GM21576 (cell line): ENCODE measurements at regions not wholly inside any gene's neighbourhood (a gene's known extent, or its start where the extent isn't known, plus 50 kb on each side); places are given as distances from the start of the nearest gene placed in this dataset.

ENCODE experiments used
- ATAC-seq: cut with Tn5 transposase; IDR thresholded peaks from one replicate; pipeline ENCODE4 v1.9.1; 2021; ENCODE audit warnings: mild to moderate bottlenecking, moderate library complexity; ENCODE audit not compliant: unreplicated experiment

- no peak for ATAC-seq
Observed at GRCh38 chrX:20397587-20397986, 130.9 kb upstream of the RPS6KA3 start.

GRCh38 chrX:20394451-20394850 is 127.7 kb upstream of the RPS6KA3 start:
- ATAC-seq, result no peak

- no peak for ATAC-seq
Observed at GRCh38 chrX:20393944-20394343, 127.2 kb upstream of the RPS6KA3 start.

- no peak for ATAC-seq
Observed at GRCh38 chrX:20388594-20388993, 121.9 kb upstream of the RPS6KA3 start.

GRCh38 chrX:20383477-20383876 is 116.8 kb upstream of the RPS6KA3 start:
- ATAC-seq, result no peak

GRCh38 chrX:20382518-20383297 is 116.0 kb upstream of the RPS6KA3 start:
- peak; percentile 44 for ATAC-seq

GRCh38 chrX:20382082-20382481 is 115.4 kb upstream of the RPS6KA3 start:
- no peak for ATAC-seq

GRCh38 chrX:20378233-20378920 is 111.7 kb upstream of the RPS6KA3 start:
- ATAC-seq, result peak; percentile 42

GRCh38 chrX:20374900-20375438 is 108.3 kb upstream of the RPS6KA3 start:
- no peak for ATAC-seq

- ATAC-seq, result no peak
Observed at GRCh38 chrX:20374450-20374849, 107.7 kb upstream of the RPS6KA3 start.

GRCh38 chrX:20373063-20373462 is 106.4 kb upstream of the RPS6KA3 start:
- ATAC-seq, result no peak

- no peak for ATAC-seq
Observed at GRCh38 chrX:20372533-20372932, 105.8 kb upstream of the RPS6KA3 start.

GRCh38 chrX:20369468-20369867 is 102.8 kb upstream of the RPS6KA3 start:
- ATAC-seq, result no peak

GRCh38 chrX:20364238-20364637 is 97.5 kb upstream of the RPS6KA3 start:
- no peak for ATAC-seq

GRCh38 chrX:20363275-20363674 is 96.6 kb upstream of the RPS6KA3 start:
- no peak for ATAC-seq

GRCh38 chrX:20362268-20363267 is 95.9 kb upstream of the RPS6KA3 start:
- no peak for ATAC-seq

- no peak for ATAC-seq
Observed at GRCh38 chrX:20361890-20362262, 95.2 kb upstream of the RPS6KA3 start.

- ATAC-seq, result no peak
Observed at GRCh38 chrX:20361081-20361889, 94.6 kb upstream of the RPS6KA3 start.

- ATAC-seq, result no peak
Observed at GRCh38 chrX:20355187-20355586, 88.5 kb upstream of the RPS6KA3 start.

GRCh38 chrX:20354505-20354904 is 87.8 kb upstream of the RPS6KA3 start:
- ATAC-seq, result no peak
